HG03378 (cell line): ENCODE measurements at regions not wholly inside any gene's neighbourhood (a gene's known extent, or its start where the extent isn't known, plus 50 kb on each side); places are given as distances from the start of the nearest gene placed in this dataset.
"Not testable (repeated sequence)": the region's sequence is repeated elsewhere in the genome, so short reads cannot be mapped to it uniquely, and the experiment has no call there.

ENCODE experiments used
- ATAC-seq: cut with Tn5 transposase; IDR thresholded peaks from one replicate; pipeline ENCODE4 v1.9.1; 2021; ENCODE audit warnings: mild to moderate bottlenecking, moderate library complexity; ENCODE audit not compliant: unreplicated experiment

DNA sequence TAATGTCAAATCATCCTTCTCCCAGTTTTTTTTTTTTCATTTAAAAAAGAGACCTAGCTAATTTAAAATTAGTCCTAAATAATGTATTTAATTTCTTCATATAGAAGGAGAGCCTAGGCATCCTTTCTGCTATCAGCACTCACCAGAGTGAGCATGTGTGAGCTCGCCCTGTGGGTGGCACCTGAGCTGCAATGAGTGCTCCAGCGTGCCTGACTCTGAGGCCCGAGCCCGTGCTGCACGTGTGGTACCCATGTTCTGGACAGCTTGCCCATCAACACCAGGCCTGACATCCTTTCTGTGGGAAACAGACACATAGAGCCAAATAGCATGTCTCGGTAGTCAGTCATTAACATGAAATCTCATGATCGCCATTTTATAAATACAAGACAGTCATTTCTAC, 381.4 kb downstream of the DTWD2 start:
- ATAC-seq: no peak

DNA sequence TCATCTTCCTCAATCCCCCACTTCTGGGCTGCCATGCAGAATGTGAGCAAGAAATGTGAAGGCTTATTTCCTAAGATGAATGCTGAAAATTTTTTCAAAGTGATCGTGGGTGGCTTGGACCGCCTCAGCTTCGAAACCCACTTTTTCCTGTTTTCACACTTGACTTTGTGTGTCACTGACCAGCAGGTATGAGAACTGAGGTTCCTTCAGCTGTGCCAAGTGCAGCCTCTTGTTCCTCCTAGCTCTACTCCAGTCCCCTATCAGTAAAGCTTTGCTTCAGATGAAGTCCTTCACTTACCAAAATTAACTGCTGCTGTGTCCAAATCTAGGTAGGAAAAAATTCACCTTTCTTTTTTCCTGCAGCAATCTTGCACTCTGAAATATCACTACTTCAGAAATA, 382.6 kb downstream of the DTWD2 start:
- ATAC-seq: no peak

DNA sequence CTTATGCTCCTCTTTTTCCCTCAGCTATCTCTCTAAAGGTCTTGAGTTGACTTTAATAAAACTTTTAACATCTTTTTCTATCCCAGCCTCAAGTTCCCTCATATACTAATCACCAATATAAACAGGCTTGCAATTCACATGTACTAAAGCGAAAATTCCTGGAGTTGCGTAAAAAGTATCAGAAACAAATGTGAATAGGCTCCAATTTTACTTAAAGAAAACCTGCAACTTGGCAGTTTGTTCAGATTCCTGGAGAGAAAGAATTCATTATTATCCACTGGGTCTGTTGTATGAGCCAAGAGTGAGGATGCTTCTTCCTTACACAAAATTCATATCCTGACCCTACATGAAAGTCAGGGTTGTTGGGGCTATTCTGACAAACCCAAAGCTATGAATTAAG, 384.2 kb downstream of the DTWD2 start:
- no peak for ATAC-seq

DNA sequence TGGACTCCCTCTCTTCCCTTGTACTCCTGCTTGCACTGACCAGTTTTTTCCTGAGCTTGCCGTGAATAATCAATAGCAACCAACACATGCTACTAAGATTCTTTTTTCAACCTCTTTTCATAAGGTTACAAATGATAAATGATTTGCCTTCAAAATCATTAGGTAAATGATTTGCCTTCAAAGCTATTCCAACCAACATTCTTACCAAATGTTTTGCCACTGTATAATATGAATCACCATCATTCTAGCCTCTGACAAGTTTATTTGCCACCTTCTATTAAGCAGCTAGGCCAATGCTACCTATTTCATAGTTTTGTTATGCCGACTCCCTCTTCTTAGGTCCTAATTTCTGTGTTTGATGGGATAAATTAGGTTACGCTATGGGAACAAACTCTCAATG, 385.1 kb downstream of the DTWD2 start:
- ATAC-seq: no peak

DNA sequence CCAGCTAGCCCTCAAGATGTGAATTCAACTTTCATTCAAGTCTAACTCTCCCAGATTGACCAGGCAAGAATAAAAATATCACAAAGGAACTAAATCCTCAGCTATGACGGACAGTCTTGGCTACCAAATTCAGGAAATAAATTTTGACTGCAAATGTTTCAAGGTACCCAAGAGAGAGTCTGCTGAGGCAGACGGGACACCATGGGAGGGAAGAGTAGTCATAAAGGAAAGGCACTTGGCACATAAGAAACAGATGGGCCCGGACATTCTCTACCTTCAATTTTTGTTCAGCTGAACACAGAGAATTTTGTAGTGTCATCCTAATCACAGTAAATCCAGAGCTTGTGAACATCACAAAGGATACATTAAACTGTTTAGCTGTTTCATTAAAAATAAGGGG, 390.0 kb downstream of the DTWD2 start:
- ATAC-seq: no peak

DNA sequence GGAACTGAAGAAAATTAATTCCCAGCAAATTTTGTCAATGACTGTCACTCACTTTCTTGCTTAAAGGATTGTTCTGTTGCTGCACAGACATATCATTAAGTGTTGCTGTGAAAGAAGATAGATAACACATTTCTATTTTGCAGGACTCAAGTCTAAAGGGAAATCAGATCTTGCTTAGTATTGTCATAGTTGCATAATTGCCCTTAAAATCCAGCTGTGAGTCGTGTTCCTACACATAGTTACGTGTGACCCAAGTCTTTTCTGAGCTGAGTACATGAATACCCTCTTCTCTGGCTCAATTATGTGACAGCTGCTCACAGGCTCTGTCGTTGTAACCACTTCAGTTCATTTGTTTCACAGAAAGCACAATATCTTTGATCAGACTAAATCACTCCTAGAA, 390.8 kb downstream of the DTWD2 start:
- ATAC-seq: no peak

DNA sequence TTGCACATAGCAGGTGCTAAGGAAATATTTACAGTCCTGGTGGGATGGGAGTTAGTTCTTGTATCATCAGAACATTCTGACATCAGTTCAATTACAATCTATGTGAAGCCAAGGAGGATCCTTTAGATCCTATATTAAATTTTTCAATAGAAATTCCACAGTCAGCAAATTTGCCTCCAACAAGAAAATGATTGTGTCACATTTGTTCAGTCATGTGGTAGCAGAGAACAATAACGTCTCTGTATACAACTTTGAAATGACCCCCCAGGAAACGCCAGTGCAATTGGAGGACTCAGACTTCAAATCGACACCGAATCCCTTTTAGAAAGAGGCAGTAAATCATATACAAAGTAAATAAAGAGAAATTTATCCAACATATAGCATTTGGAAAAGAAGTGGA, 392.1 kb downstream of the DTWD2 start:
- ATAC-seq: no peak

DNA sequence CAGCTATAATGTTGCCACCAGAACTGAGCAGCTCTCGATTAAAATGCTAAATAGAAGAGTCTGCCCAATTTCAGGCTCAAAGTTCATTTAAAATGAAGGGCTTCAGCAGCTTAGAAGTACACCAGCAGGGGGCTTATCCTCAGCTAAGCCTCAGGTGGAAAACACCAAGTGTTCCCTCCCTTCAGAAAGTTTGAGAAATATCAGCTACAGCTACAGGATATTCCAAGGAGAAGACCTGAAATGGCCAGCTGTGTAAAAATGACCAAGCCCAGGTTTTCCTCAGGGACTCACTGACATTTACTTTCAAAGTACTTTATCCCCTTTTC, 395.4 kb downstream of the DTWD2 start:
- ATAC-seq: no peak

DNA sequence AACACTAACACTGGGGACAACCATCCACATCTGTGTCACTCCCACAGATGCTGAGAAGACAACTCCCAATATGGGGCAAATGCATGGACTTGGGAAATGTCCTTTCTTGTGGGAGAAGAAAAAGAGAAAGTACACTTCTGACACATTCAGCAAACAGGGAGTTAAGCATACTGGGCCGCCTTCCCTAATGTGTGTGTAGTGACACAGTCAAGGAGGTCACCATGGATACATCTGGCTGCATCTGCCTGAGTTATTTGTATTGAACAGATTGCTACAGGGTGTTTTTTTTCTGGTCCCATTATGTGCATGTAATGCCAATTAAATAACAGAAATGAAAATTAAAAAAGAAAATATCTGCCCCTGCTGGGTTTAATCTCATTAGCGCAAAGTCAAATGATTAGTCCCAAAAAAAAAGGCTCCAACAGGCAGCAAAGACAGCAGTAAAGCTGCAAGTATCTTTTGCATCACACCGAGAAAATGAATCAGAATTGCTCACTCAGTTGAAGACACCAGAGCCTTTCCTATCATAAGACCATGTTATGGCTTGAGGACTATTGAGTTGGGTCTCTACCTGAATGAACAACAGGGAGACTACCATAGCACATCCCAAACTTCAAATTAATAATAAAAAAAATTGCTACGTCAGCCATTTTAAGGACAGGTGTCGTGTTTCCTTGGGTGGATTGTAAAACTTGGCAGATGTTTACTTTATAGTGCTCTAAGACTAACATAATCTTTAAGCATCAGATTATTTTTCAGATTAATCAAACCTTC, 395.9 kb downstream of the DTWD2 start:
- ATAC-seq: no peak

DNA sequence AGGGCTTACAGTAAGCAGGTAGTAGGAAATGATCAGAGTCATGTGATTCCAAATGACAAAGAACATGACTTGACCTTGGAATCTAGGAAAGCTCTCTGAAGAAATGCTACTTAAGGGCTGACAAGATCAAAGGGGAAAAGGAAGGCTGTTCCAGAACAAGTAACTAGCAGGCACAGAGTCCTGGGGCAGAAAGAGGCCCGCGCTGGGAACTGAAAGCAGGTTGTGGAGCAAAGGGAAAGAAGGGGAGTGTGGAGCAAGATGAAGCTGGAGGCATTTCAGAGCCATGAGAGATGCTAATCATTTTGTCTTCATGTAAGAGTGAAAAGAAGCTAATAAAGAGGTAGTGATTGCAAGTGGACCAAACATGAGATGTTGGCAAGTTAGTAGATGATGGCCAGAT, 397.5 kb downstream of the DTWD2 start:
- no peak for ATAC-seq

DNA sequence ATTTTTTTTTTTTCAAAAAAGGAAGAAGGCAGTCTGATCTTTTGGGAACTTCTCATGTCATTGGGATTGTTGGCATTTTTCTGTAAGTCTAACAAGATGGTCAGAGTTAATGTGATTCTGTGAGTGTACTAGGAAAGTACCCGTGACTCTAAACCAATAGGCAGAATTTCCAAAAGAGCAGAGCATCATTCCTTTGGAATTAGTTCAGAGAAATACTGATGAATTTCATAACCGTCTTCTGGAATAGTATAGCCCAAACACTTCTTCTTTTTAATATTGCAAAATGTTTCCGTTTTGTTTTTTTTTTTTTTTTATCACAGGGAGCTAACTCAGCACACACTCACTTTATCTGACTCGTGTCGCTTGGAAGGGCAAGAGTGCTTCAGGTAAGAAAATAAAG, 407.4 kb downstream of the DTWD2 start:
- no peak for ATAC-seq

DNA sequence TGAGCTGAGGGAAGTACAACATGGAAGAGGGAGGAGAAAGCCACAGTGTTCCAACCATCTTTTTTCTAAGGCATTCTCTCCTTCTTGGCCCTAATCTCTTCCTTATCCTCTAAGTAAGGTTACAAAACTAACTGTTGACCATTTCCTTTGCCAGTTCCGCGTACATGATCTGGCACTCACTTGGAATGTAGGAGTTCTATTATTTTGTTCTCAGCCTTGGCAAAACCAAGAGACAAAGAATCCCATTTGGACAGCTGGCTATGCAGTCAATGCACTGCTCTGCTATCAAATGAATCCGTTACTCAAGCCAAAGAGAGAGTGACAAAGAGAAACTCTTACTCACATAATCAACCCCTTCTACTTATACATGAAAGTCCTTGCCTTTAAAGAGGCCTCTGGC, 410.3 kb downstream of the DTWD2 start:
- ATAC-seq: no peak

DNA sequence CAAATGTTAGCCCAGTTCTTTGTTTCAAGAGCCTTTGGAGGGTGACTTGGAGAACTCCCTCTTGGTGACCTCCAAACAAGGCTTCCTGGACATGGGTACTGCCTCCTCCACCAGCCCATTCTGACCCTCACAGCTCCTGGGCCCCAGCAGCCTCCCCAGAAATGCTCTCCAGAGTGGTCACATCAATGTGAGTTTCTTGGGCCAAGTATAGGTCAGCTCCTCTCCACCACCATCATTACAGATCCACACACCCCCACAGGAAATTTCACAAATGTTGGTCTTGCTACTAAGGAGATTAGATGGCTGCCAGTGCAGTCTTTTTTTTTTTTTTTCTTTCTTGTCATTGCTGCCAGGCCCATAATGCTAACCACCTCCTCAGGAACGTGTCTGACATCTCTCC, 410.7 kb downstream of the DTWD2 start:
- no peak for ATAC-seq

DNA sequence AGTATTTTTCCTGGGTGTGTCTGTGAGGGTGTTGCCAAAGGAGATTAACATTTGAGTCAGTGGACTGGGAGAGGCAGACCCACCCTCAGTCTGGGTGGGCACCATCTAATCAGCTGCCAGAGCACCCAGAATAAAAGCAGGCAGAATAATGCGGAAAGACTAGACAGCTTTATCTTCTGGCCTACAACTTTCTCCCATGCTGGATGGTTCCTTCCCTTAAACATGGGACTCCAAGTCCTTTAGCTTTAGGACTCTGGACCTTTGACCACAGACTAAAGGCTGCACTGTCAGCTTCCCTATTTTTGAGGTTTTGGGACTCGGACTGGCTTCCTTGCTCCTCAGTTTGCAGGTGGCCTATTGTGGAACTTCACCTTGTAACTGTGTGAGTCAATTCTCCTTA, 418.1 kb downstream of the DTWD2 start:
- not testable (repeated sequence) for ATAC-seq

DNA sequence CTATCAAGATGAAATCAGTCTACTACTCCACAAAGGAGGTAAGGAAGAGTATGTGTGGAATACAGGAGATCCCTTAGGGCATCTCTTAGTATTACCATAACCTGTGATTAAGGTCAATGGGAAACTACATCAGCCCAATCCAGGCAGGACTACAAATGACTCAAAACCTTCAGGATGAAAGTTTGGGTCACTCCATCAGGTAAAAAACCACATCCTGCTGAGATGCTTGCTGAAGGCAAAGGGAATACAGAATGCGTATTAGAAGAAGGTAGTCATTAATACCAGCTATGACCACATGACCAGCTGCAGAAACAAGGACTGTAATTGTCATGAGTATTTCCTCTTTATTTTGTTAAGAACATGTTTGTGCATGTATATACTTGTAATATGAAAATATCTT, 418.8 kb downstream of the DTWD2 start:
- not testable (repeated sequence) for ATAC-seq

DNA sequence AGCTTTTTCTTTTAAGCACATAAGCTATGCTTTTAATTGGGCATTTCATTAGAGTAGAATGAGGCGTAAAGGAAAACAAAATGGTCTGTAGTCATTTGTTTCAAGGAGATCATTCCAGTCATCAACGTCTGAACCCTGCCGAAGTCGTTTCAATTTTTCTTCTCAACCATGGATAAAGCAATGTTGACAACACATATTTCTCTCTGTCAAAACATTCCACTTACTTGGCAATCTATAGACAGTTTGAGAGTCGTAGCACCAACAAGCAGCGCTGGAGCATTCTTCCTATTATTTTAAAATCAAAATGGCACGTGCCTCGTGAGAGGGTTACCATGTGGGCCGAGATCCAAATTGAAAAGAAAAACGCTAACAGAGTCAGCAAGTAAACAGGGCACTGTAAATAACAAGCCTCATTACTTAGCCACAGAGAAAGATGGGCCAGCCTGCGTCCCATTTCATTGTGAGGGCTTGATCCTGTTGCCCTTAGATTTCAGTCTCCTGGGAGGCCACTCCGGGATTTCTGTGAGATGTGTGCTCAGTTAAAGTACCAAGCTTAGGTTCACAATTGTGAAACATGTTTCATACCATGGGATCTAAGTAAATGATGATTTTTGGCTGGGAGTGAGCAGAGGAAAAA, 422.9 kb downstream of the DTWD2 start:
- no peak for ATAC-seq

DNA sequence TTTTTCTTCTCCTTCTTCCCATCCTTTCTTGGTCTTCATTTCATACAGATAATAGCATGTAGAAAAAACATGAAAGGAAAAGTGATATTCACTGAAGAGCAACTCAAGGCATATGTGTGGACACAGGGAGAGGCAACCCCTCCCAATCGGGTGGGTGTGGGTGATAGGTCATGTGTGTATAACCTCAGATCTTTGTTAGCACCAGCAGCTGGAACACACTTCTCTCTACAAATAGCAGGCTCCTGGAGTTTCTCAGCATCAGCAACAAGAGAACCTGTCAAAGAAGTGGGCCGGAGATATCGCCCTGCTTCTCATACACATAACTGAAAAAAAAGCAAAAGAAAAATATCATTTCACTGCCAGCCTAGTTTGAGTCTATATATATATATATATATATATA, 426.4 kb downstream of the DTWD2 start:
- no peak for ATAC-seq

DNA sequence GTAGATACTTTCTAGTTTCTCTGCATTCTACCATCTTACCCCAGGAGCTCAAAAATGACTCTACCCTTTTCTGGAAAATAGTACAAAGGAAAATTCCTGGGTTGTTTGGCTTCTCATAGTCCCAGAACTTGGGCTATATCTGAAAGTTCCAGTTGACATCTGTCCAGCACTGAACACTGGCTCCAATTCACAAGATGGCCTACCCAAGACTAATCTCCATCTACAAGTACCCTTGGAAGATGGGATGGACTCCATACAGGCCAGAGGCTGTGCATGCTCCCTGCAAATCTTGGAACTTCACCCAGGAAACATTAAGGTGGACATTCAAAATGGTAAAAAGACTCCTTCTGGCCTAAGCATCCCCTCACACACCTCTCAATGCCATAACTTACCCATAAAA, 427.1 kb downstream of the DTWD2 start:
- no peak for ATAC-seq

DNA sequence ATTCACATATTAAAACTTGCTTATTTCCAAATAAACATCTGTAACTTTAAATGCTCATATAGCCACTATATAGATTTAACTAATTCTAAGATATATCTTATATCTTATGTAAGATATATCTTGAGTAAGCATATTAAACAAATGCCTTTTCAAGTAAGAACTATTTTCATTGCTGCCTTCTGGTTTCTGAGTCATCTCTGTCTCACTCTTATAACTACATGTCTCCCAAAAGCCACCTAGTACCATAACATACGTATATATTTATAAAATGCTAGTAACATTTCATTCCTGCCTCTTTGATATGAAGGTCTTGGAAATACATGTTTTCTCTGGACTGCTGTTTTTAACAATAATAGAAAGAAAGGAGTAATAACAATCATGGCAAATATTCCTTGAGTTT, 429.5 kb downstream of the DTWD2 start:
- no peak for ATAC-seq

DNA sequence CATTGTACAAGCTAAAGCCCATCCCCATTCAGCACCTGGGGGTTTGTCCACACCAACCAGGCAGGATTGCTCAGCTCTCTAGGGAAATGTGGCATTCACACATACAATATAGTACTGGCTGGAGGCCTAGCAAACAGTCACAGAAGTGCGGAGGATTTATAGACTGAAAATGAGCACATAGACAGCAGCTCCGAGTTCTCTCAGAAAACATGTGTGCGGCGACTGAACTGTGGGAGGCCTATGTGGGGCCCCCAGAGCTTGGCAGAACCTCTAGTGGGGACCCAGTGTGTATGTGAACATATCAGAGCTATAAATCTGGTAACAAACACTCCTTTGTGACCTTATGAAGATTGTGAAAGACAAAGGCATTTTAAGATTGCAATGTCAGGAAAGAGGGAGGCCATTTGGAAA, 431.1 kb downstream of the DTWD2 start:
- ATAC-seq: no peak

DNA sequence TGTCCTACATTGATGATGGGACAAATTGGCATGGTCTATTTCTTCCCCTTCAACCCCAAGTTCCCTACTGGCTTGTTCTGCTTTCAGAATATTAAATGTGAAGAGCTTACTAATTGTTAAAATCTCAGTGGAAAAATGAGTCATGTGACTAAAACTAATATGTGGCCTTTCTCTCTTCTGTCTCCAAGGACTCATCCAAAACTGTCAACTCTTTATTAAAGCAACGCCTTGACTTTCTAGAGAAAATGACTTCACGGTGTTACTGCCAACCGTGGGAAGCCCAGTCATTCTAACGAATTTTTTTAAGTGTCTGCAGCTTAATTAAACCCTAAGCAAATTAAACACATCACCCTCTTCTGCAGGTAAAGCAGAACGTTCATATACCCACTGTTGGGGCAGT, 431.6 kb downstream of the DTWD2 start:
- ATAC-seq: no peak

DNA sequence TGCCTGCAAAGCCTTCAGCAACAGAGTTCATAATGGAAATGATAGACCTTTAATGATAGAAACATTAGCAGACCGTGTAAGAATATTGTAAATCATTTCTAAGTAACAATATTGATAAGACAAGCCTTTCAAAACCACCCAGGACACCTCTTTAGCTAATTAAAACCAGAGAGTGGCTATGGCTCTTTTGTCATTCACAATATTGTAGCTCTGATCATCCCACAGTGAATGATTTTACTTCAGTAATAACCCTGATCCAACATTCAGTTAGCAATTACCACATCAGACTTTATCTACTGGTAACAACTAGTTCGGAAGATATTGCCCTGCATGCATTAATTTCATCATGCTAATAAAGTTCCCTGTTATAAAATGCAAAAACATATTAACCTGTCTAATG, 432.6 kb downstream of the DTWD2 start:
- no peak for ATAC-seq

DNA sequence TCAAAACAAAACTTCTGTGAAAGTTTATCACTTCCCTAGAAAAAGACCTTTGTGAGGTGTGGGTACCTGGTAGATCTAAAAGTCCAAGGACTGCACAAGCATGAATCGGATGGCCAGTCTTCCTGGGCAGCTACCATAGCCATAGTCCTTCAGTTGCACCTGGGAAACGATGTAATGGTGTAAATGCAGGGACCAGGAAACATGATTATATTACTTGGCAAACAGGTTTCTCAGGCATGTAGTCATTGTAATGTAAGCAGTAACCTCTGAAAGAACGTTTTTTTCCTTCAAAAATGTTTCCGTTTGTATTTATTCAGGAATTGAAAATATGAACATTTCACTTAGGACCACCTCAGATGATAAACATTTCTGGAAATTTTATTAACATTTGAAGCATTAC, 433.4 kb downstream of the DTWD2 start:
- no peak for ATAC-seq
